Caco-2 (cell line): ENCODE measurements at regions not wholly inside any gene's neighbourhood (a gene's known extent, or its start where the extent isn't known, plus 50 kb on each side); places are given as distances from the start of the nearest gene placed in this dataset.
"Not testable (repeated sequence)": the region's sequence is repeated elsewhere in the genome, so short reads cannot be mapped to it uniquely, and the experiment has no call there.

Source experiments
- BruUV-seq: library from RNA; stranded (reverse); fragments of 400-500 nt; replicated peaks from 2 replicates; lab custom pipeline; 2021; lab: Mats Ljungman, UMichigan
- CTCF ChIA-PET: fragments of 300-600 bp; sonication (Branson Sonifier 250); formaldehyde crosslinking; loops from one replicate; lab custom pipeline; 2022; ENCODE audit warnings: antibody characterized with exemption; lab: Charles Lee
- POLR2A ChIA-PET: fragments of 300-600 bp; sonication (Branson Sonifier 250); formaldehyde crosslinking; loops from one replicate; lab custom pipeline; 2022; ENCODE audit warnings: antibody characterized with exemption; lab: Charles Lee
- DNase-seq, 2 experiments: peaks; one replicate each; pipeline versions ENCODE4 v3.0.0 to v3.0.0-alpha.2; 2020 to 2022
- H3K27me3 ChIP-seq: replicated peaks from 2 replicates; pipeline ENCODE4 v1.6.0; 2011; ENCODE audit warnings: low read length; ENCODE audit not compliant: control insufficient read depth, insufficient read depth
- H3K36me3 ChIP-seq: 2 replicates; pipeline ENCODE4 v1.5.1; 2011; ENCODE audit warnings: low read length; ENCODE audit not compliant: control insufficient read depth, insufficient read depth
- H3K4me1 ChIP-seq: fragments of 250-450 bp; sonication (Bioruptor Pico); 2 replicates; pipeline ENCODE4 v1.5.1; 2020; ENCODE audit warnings: mild to moderate bottlenecking
- H3K4me3 ChIP-seq: 2 replicates; pipeline ENCODE4 v1.5.1; 2011; ENCODE audit warnings: low read depth, mild to moderate bottlenecking, control low read depth, low read length
- H3K9me3 ChIP-seq: fragments of 250-450 bp; sonication (Bioruptor Pico); 2 replicates; pipeline ENCODE4 v1.5.1; 2020; ENCODE audit warnings: mild to moderate bottlenecking, moderate library complexity
- H3K27ac Mint-ChIP-seq: one replicate; pipeline ENCODE4 v1.8.0; 2022; ENCODE audit warnings: mixed read lengths; ENCODE audit not compliant: unreplicated experiment
- H3K27me3 Mint-ChIP-seq: one replicate; pipeline ENCODE4 v1.8.0; 2022; ENCODE audit warnings: mixed read lengths; ENCODE audit not compliant: insufficient read depth, unreplicated experiment
- H3K36me3 Mint-ChIP-seq: one replicate; pipeline ENCODE4 v1.8.0; 2022; ENCODE audit warnings: mild to moderate bottlenecking, mixed read lengths; ENCODE audit not compliant: insufficient read depth, unreplicated experiment
- H3K4me1 Mint-ChIP-seq: one replicate; pipeline ENCODE4 v1.8.0; 2022; ENCODE audit warnings: low read depth, mixed read lengths; ENCODE audit not compliant: unreplicated experiment
- H3K4me3 Mint-ChIP-seq: one replicate; pipeline ENCODE4 v1.8.0; 2022; ENCODE audit warnings: mild to moderate bottlenecking, moderate library complexity, mixed read lengths; ENCODE audit not compliant: unreplicated experiment
- H3K9me3 Mint-ChIP-seq: one replicate; pipeline ENCODE4 v1.8.0; 2022; ENCODE audit warnings: mixed read lengths; ENCODE audit not compliant: unreplicated experiment
- intact Hi-C: fragments of 100-400 bp; cut with micrococcal nuclease; formaldehyde crosslinking; loops from one replicate; pipeline ENCODE4 v1.10.0; 2022; ENCODE audit not compliant: unreplicated experiment

DNA sequence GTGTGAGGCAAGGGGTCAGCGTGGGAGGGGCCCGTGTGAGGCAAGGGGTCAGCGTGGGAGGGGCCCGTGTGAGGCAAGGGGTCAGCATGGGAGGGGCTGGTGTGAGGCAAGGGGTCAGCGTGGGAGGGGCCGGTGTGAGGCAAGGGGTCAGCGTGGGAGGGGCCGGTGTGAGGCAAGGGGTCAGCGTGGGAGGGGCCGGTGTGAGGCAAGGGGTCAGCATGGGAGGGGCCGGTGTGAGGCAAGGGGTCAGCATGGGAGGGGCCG lies 119.2 kb downstream of the SEPTIN14 start:
- H3K4me1 ChIP-seq, H3K27ac Mint-ChIP-seq, H3K4me3 Mint-ChIP-seq, H3K36me3 ChIP-seq, H3K27me3 ChIP-seq, BruUV-seq, H3K9me3 ChIP-seq, H3K4me3 ChIP-seq, H3K27me3 Mint-ChIP-seq, POLR2A ChIA-PET, H3K36me3 Mint-ChIP-seq, H3K4me1 Mint-ChIP-seq, H3K9me3 Mint-ChIP-seq, DNase-seq, CTCF ChIA-PET: not testable (repeated sequence)
- intact Hi-C loops = loop anchor here (10.0 kb wide), 1 partner anchor 331 kb away; no protein-coding TSS in a partner anchor

DNA sequence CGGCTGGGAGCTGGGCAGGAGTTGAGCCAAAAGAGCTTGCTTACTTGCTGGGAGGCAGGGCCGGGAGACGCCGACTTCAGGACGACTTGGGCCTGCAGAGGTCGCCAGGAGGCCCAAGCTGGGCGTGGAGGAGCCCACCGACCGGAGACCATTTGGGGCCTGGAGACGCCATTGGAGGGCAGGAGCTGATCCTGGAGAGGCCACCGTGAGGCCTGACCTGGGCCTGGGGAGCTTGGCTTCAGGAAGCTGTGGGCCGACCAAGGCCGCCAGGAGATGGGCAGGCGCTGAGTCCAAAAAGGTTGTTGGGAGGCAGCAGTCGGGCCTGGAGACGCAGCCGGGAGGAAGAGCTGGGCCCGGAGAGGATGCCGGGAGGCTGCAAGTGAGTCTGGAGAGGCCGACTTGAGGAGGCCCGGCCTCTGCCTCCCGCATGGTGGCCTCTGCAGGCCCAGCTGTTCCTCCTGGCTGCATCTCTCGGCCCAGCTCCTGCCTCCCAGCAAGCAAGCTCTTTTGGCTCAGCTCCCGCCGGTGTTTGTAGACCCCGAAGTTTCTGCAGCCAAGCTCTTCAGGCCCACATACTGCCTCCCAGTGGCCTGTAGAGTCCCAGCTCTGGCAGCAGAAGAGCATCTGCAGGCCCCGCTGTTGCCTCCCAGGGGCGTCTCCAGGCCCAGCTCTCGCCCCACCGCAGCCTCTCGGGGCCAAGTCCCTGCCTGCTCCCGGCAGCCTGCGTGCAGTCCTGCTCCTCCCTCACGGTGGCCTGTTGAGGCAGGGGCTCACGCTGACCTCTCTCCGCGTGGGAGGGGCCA lies 119.7 kb downstream of the SEPTIN14 start:
- H3K27me3 ChIP-seq, H3K36me3 ChIP-seq, H3K4me1 ChIP-seq, CTCF ChIA-PET, DNase-seq, H3K4me3 Mint-ChIP-seq, H3K27me3 Mint-ChIP-seq, H3K27ac Mint-ChIP-seq, H3K4me3 ChIP-seq, H3K4me1 Mint-ChIP-seq, H3K36me3 Mint-ChIP-seq, BruUV-seq, POLR2A ChIA-PET, H3K9me3 Mint-ChIP-seq, H3K9me3 ChIP-seq: not testable (repeated sequence)
- intact Hi-C loops = loop anchor here (10.0 kb wide), 1 partner anchor 332 kb away; no protein-coding TSS in a partner anchor

DNA sequence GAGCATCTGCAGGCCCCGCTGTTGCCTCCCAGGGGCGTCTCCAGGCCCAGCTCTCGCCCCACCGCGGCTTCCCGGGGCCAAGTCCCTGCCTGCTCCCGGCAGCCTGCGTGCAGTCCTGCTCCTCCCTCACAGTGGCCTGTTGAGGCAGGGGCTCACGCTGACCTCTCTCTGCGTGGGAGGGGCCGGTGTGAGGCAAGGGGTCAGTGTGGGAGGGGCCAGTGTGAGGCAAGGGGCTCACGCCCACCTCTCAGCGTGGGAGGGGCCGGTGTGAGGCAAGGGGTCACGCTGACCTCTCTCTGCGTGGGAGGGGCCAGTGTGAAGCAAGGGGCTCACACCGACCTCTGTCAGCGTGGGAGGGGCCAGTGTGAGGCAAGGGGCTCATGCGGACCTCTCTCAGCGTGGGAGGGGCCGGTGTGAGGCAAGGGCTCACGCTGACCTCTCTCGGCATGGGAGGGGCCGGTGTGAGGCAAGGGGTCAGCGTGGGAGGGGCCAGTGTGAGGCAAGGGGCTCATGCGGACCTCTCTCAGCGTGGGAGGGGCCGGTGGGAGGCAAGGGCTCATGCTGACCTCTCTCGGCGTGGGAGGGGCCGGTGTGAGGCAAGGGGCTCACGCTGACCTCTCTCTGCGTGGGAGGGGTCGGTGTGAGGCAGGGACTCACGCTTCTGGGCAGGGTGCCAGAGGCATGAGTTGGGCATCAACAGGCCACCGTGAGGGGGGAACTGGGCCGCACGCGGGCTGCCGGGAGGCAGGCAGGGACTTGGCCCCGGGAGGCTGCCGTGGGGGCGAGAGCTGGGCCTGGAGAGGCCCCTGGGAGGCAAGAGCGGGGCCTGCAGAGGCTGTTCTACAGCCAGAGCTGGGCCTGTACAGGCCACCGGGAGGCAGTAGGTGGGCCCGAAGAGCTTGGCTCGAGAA lies 120.6 kb downstream of the SEPTIN14 start:
- H3K9me3 Mint-ChIP-seq, H3K4me1 Mint-ChIP-seq, H3K4me3 ChIP-seq, H3K4me3 Mint-ChIP-seq, H3K36me3 Mint-ChIP-seq, H3K36me3 ChIP-seq, H3K27me3 Mint-ChIP-seq, DNase-seq, POLR2A ChIA-PET, CTCF ChIA-PET, H3K27me3 ChIP-seq, H3K4me1 ChIP-seq, H3K9me3 ChIP-seq, BruUV-seq, H3K27ac Mint-ChIP-seq: not testable (repeated sequence)
- intact Hi-C loops = loop anchor here (10.0 kb wide), 1 partner anchor 333 kb away; no protein-coding TSS in a partner anchor

DNA sequence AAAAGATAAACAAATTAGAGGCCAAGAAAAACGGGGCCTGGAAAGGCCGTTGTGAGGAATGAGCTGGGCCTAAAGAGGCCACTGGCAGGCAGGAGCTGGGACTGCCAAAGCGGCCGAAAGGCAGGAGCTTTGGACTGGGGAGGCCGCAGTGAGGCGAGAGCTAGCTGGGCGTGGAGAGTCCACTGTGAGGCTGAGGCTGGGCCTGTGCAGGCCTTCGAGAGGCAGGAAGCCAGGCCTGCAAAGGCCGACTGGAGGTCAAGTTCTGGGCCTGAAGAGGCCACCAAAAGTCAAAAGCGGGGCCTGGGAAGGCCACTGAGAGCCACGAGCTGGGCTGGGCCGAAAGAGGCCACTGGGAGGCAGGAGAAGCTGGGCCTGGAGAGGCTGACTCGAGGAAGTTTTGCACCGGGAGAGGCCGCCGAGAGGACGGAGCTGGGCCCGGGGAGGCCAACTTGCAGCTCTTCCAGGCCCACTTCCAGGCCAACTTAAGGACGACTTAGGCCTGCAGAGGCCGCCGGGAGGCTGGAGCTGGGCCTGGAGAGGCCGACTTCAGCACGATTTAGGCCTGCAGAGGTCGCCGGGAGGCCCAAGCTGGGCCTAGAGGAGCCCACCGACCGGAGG lies 121.8 kb downstream of the SEPTIN14 start:
- H3K9me3 ChIP-seq, POLR2A ChIA-PET, H3K27me3 ChIP-seq, H3K27me3 Mint-ChIP-seq, BruUV-seq, H3K4me1 ChIP-seq, DNase-seq, H3K36me3 ChIP-seq, CTCF ChIA-PET, H3K27ac Mint-ChIP-seq, H3K36me3 Mint-ChIP-seq, H3K4me3 ChIP-seq, H3K4me3 Mint-ChIP-seq, H3K9me3 Mint-ChIP-seq, H3K4me1 Mint-ChIP-seq: not testable (repeated sequence)
- intact Hi-C loops = loop anchor here (10.0 kb wide), 1 partner anchor 334 kb away; no protein-coding TSS in a partner anchor

DNA sequence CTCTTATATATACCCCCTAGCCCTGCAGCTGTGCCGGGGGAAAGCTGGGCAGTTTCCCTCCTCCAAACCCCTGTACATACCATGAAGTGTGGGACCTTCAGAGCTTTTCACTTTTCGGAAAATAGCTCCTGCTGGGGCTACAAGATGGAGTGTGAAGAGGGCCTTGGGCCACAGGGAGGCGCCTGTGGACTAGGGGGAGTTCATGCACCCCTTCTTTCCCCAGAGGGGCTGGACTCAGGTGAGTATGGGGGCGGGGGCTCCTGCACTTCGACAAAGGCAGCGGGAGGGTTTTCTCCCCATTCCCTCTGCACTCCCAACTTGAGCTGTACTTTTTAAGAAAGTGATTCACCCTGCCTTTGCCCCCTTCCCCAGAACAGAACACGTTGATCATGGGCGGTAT lies 122.5 kb downstream of the SEPTIN14 start:
- H3K9me3 Mint-ChIP-seq, H3K27me3 ChIP-seq, H3K36me3 ChIP-seq, DNase-seq, H3K27me3 Mint-ChIP-seq, H3K27ac Mint-ChIP-seq, H3K36me3 Mint-ChIP-seq, H3K4me3 Mint-ChIP-seq, H3K9me3 ChIP-seq, H3K4me3 ChIP-seq, POLR2A ChIA-PET, H3K4me1 Mint-ChIP-seq, BruUV-seq, CTCF ChIA-PET, H3K4me1 ChIP-seq: not testable (repeated sequence)
- intact Hi-C loops = loop anchor here (10.0 kb wide), 1 partner anchor 335 kb away; no protein-coding TSS in a partner anchor

DNA sequence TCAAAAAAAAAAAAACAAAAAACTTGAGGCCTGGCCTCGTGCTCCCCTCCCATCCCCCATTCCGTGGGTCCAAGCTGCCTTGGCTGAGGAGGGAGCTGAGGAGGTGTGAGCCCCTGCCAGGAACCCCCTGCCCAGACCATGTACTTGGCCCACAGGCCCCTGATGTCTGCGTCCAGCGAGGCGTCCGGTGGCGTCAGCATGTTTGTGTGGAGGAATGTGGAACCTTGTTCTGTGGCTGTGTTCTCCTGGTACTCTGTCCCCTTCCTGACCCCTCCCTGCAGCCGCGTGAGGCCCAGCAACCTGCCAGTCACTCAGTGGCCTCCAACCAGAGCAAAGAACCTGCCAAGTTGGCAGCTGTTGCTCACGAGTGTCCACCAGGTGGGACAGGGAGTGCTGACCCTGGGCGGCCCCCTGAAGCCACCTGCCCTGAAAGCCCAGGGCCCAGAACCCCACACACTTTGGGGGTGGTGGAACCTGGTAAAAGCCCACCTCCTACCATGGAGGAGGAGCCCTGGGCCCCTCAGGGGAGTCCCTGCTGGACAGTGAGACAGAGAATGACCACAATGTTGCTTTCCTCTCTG lies 125.8 kb downstream of the SEPTIN14 start:
- H3K27me3 Mint-ChIP-seq, BruUV-seq, H3K27ac Mint-ChIP-seq, H3K27me3 ChIP-seq, H3K4me3 ChIP-seq, H3K36me3 Mint-ChIP-seq, H3K4me1 Mint-ChIP-seq, H3K4me3 Mint-ChIP-seq, H3K9me3 ChIP-seq, intact Hi-C loops, CTCF ChIA-PET, H3K36me3 ChIP-seq, DNase-seq, POLR2A ChIA-PET: not testable (repeated sequence)
- peaks cover 16% of the 10 kb centered on the region; the same call in 1 of the 2 replicates for H3K4me1 ChIP-seq
- peaks cover 18% of the 10 kb centered on the region for H3K9me3 Mint-ChIP-seq
